CD4-positive, CD25-positive, alpha-beta regulatory T cell (primary cell): ENCODE measurements at regions not wholly inside any gene's neighbourhood (a gene's known extent, or its start where the extent isn't known, plus 50 kb on each side); places are given as distances from the start of the nearest gene placed in this dataset.

Experiments
- ATAC-seq, 2 donors: fragments of 150-1000 bp; cut with Tn5 transposase; one replicate each; pipeline ENCODE4 v1.10.0; 2021; ENCODE audit warnings: low read depth in 2 of 2, moderate number of reproducible peaks in 2 of 2, moderate library complexity in 1 of 2
- DNase-seq, 3 donors: peaks; one replicate each; pipeline versions ENCODE4 v3.0.0 to v3.0.0-alpha.2; 2012 to 2022; ENCODE audit warnings: mixed read lengths in 1 of 3
- H3K27ac ChIP-seq: one replicate; pipeline ENCODE4 v1.7.0; 2013; ENCODE audit warnings: mild to moderate bottlenecking, low read length; ENCODE audit not compliant: insufficient read depth, poor library complexity, severe bottlenecking
- H3K27me3 ChIP-seq: one replicate; pipeline ENCODE4 v1.7.0; 2013; ENCODE audit warnings: low read length; ENCODE audit not compliant: control insufficient read depth, insufficient read depth
- H3K36me3 ChIP-seq: one replicate; pipeline ENCODE4 v1.7.0; 2013; ENCODE audit warnings: mild to moderate bottlenecking, low read length, moderate library complexity; ENCODE audit not compliant: control insufficient read depth, insufficient read depth
- H3K4me1 ChIP-seq: 2 replicates; pipeline ENCODE4 v1.7.0; 2013; ENCODE audit warnings: mild to moderate bottlenecking, low read length; ENCODE audit not compliant: insufficient read depth, control insufficient read depth, poor library complexity, severe bottlenecking
- H3K4me3 ChIP-seq: one replicate; pipeline ENCODE4 v1.7.0; 2013; ENCODE audit warnings: low read depth, mild to moderate bottlenecking, low read length, moderate library complexity
- H3K9me3 ChIP-seq, 2 experiments: 1 replicate in 1 of 2; 2 replicates in 1 of 2; pipeline ENCODE4 v1.7.0; 2013; ENCODE audit warnings: low read length in 2 of 2, mild to moderate bottlenecking in 1 of 2, moderate library complexity in 1 of 2; ENCODE audit not compliant: control insufficient read depth in 2 of 2
- H3K27ac Mint-ChIP-seq, 3 donors: one replicate each; pipeline ENCODE4 v1.8.0; 2020 to 2022; ENCODE audit warnings: mild to moderate bottlenecking in 3 of 3, mixed read lengths in 3 of 3, moderate library complexity in 2 of 3
- H3K27me3 Mint-ChIP-seq: one replicate; pipeline ENCODE4 v1.8.0; 2022; ENCODE audit warnings: mild to moderate bottlenecking, mixed read lengths
- H3K36me3 Mint-ChIP-seq: one replicate; pipeline ENCODE4 v1.8.0; 2020; ENCODE audit warnings: mixed read lengths
- H3K4me1 Mint-ChIP-seq, 4 donors: one replicate each; pipeline ENCODE4 v1.8.0; 2020 to 2022; ENCODE audit warnings: mixed read lengths in 4 of 4, mild to moderate bottlenecking in 1 of 4
- H3K4me3 Mint-ChIP-seq, 4 donors: one replicate each; pipeline ENCODE4 v1.8.0; 2020 to 2022; ENCODE audit warnings: mild to moderate bottlenecking in 4 of 4, mixed read lengths in 4 of 4, moderate library complexity in 3 of 4
- H3K9me3 Mint-ChIP-seq, 7 donors: one replicate each; pipeline ENCODE4 v1.8.0; 2020 to 2022; ENCODE audit warnings: mixed read lengths in 7 of 7, mild to moderate bottlenecking in 3 of 7, moderate library complexity in 2 of 7

- Histone ChIP-seq H3K36me3 (no peaks in the 10 kb centered on the region), H3K27me3 (no peaks in the 10 kb centered on the region), H3K4me1 (no peaks in the 10 kb centered on the region), H3K9me3 (no peaks in the 10 kb centered on the region), H3K4me3 (no peak overlapping the region), H3K27ac (no peak overlapping the region)
- peaks cover 0 to 7% (median 3%) of the 10 kb centered on the region in 7 donors for H3K9me3 Mint-ChIP-seq
- no peaks in the 10 kb centered on the region for H3K27me3 Mint-ChIP-seq
- H3K27ac Mint-ChIP-seq = no peak overlapping the region
- H3K4me1 Mint-ChIP-seq = no peaks in the 10 kb centered on the region
- DNase-seq = no peak
- no peak overlapping the region for H3K4me3 Mint-ChIP-seq
- no peaks in the 10 kb centered on the region for H3K36me3 Mint-ChIP-seq
- no peak for ATAC-seq
Observed at GRCh38 chr18:61155586-61155985, 177.6 kb upstream of the CDH20 start.

GRCh38 chr18:61157451-61157850, 175.8 kb upstream of the CDH20 start:
- Mint-ChIP-seq H3K9me3 (peaks cover 0 to 5% (median 3%) of the 10 kb centered on the region in 7 donors), H3K27ac (no peak overlapping the region), H3K36me3 (no peaks in the 10 kb centered on the region), H3K4me1 (no peaks in the 10 kb centered on the region), H3K27me3 (no peaks in the 10 kb centered on the region), H3K4me3 (no peak overlapping the region)
- H3K27ac ChIP-seq = no peak overlapping the region
- DNase-seq = no peak
- ATAC-seq = no peak
- H3K4me1 ChIP-seq = no peaks in the 10 kb centered on the region
- H3K27me3 ChIP-seq = no peaks in the 10 kb centered on the region
- H3K4me3 ChIP-seq = no peak overlapping the region
- H3K36me3 ChIP-seq = no peaks in the 10 kb centered on the region
- H3K9me3 ChIP-seq = no peaks in the 10 kb centered on the region

- no peak overlapping the region for H3K4me3 ChIP-seq
- Mint-ChIP-seq H3K4me1 (no peaks in the 10 kb centered on the region), H3K27me3 (no peaks in the 10 kb centered on the region), H3K4me3 (no peak overlapping the region), H3K9me3 (peaks cover 0 to 5% (median 3%) of the 10 kb centered on the region in 7 donors), H3K27ac (no peak overlapping the region), H3K36me3 (no peaks in the 10 kb centered on the region)
- H3K27me3 ChIP-seq = no peaks in the 10 kb centered on the region
- no peak for ATAC-seq
- H3K36me3 ChIP-seq = no peaks in the 10 kb centered on the region
- H3K27ac ChIP-seq = no peak overlapping the region
- H3K9me3 ChIP-seq = no peaks in the 10 kb centered on the region
- no peak for DNase-seq
- H3K4me1 ChIP-seq = no peaks in the 10 kb centered on the region
Observed at GRCh38 chr18:61159246-61159645, 174.0 kb upstream of the CDH20 start.

DNA sequence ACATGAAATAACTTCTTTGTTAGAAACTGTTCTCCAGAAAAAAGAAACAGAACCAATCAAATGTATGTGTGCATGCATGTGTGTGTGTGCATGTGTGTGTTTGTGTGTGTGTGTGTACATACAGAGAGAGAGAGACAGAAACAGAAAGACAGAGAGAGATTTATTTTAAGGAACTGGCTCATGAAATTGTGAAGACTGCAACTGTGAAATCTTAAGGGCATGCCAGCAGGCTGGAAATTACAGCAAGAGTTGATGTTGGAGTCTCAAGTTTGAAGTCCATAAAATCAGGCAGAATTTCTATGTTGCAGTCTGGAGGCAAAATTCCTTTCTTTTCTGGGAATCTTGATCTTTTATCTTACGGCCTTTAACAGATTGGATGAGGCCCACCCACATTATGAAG, 168.9 kb upstream of the CDH20 start:
- H3K27me3 Mint-ChIP-seq = no peaks in the 10 kb centered on the region
- Histone ChIP-seq H3K4me1 (no peaks in the 10 kb centered on the region), H3K9me3 (no peaks in the 10 kb centered on the region), H3K36me3 (no peaks in the 10 kb centered on the region), H3K27me3 (no peaks in the 10 kb centered on the region), H3K27ac (no peak overlapping the region), H3K4me3 (no peak overlapping the region)
- DNase-seq = no peak
- no peak overlapping the region for H3K4me3 Mint-ChIP-seq
- no peaks in the 10 kb centered on the region for H3K4me1 Mint-ChIP-seq
- no peak overlapping the region for H3K27ac Mint-ChIP-seq
- ATAC-seq = no peak
- no peaks in the 10 kb centered on the region for H3K36me3 Mint-ChIP-seq
- peaks cover 0 to 6% (median 3%) of the 10 kb centered on the region in 7 donors for H3K9me3 Mint-ChIP-seq

GRCh38 chr18:61167902-61168301, 165.3 kb upstream of the CDH20 start:
- Histone ChIP-seq H3K27me3 (no peaks in the 10 kb centered on the region), H3K4me3 (no peak overlapping the region), H3K4me1 (no peaks in the 10 kb centered on the region), H3K9me3 (no peaks in the 10 kb centered on the region), H3K36me3 (no peaks in the 10 kb centered on the region), H3K27ac (no peak overlapping the region)
- no peaks in the 10 kb centered on the region for H3K4me1 Mint-ChIP-seq
- DNase-seq (no peak), ATAC-seq (no peak)
- H3K27ac Mint-ChIP-seq = no peak overlapping the region
- H3K27me3 Mint-ChIP-seq = no peaks in the 10 kb centered on the region
- peaks cover 0 to 7% (median 3%) of the 10 kb centered on the region in 7 donors for H3K9me3 Mint-ChIP-seq
- no peak overlapping the region for H3K4me3 Mint-ChIP-seq
- no peaks in the 10 kb centered on the region for H3K36me3 Mint-ChIP-seq

- H3K36me3 ChIP-seq = no peaks in the 10 kb centered on the region
- no peak for DNase-seq
- no peak overlapping the region for H3K4me3 Mint-ChIP-seq
- H3K27me3 ChIP-seq = no peaks in the 10 kb centered on the region
- H3K27ac ChIP-seq = no peak overlapping the region
- no peak for ATAC-seq
- no peaks in the 10 kb centered on the region for H3K36me3 Mint-ChIP-seq
- no peaks in the 10 kb centered on the region for H3K4me1 ChIP-seq
- H3K4me1 Mint-ChIP-seq = no peaks in the 10 kb centered on the region
- H3K27ac Mint-ChIP-seq = no peak overlapping the region
- H3K4me3 ChIP-seq = no peak overlapping the region
- peaks cover 0 to 6% (median 3%) of the 10 kb centered on the region in 7 donors for H3K9me3 Mint-ChIP-seq
- no peaks in the 10 kb centered on the region for H3K9me3 ChIP-seq
- no peaks in the 10 kb centered on the region for H3K27me3 Mint-ChIP-seq
Observed at GRCh38 chr18:61169386-61169785, 163.8 kb upstream of the CDH20 start.

DNA sequence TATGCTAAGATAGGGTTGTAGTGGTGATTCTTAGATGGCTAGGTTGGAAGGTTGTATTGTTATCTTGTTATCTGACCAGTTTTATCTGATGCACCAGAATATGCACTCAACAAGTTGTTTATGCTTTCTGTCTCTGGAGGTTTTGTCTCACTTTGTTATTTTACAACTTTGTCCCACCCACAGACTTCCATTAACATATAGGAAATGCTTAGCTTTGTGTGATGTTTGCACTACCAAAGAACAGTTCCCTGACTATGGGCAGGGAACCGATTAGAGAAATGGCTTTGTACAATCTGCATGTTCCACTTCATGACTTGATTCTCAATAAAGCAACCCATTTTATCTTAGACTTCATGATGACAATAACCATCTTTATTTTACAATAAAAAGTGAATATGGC, 160.6 kb upstream of the CDH20 start:
- H3K9me3 Mint-ChIP-seq = peaks cover 0 to 19% (median 3%) of the 10 kb centered on the region in 7 donors
- H3K27ac ChIP-seq = no peak overlapping the region
- no peaks in the 10 kb centered on the region for H3K36me3 Mint-ChIP-seq
- DNase-seq (no peak), ATAC-seq (no peak)
- H3K27ac Mint-ChIP-seq = no peak overlapping the region
- no peaks in the 10 kb centered on the region for H3K4me1 ChIP-seq
- no peaks in the 10 kb centered on the region for H3K9me3 ChIP-seq
- H3K27me3 Mint-ChIP-seq = no peaks in the 10 kb centered on the region
- H3K4me3 Mint-ChIP-seq = no peak overlapping the region
- no peaks in the 10 kb centered on the region for H3K4me1 Mint-ChIP-seq
- no peak overlapping the region for H3K4me3 ChIP-seq
- no peaks in the 10 kb centered on the region for H3K27me3 ChIP-seq
- H3K36me3 ChIP-seq = no peaks in the 10 kb centered on the region

DNA sequence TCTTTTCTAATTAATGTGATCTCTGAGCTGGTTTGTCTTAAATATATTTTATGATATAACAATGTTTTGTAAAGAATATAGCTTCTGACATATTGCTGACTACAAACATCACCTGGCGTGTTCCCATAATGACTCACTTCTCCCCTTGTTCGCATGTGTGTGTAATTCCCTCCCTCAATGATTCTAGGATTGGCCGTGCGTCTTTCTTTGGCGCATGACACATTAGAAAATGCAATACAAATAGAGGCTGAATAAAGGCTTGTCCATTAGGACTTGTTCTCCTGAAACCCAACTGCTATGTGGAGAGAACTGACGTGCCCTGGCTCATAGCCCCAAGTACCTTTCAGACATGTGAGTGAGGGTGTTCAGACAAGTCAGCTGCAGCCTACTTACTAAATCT, 159.7 kb upstream of the CDH20 start:
- Histone ChIP-seq H3K36me3 (no peaks in the 10 kb centered on the region), H3K27me3 (no peaks in the 10 kb centered on the region), H3K9me3 (no peaks in the 10 kb centered on the region), H3K27ac (no peak overlapping the region), H3K4me3 (no peak overlapping the region), H3K4me1 (no peaks in the 10 kb centered on the region)
- Mint-ChIP-seq H3K27me3 (no peaks in the 10 kb centered on the region), H3K9me3 (peaks cover 0 to 18% (median 6%) of the 10 kb centered on the region in 7 donors), H3K27ac (no peak overlapping the region), H3K36me3 (no peaks in the 10 kb centered on the region), H3K4me3 (no peak overlapping the region), H3K4me1 (no peaks in the 10 kb centered on the region)
- ATAC-seq (no peak), DNase-seq (no peak)
